GM12864 (cell line): ENCODE measurements at regions not wholly inside any gene's neighbourhood (a gene's known extent, or its start where the extent isn't known, plus 50 kb on each side); places are given as distances from the start of the nearest gene placed in this dataset.

ENCODE experiments used
- DNase-seq: peaks from one replicate; pipeline ENCODE4 v3.0.0-alpha.2; 2011; ENCODE audit warnings: low read depth
- H3K4me3 ChIP-seq: 2 replicates; pipeline ENCODE4 v1.5.1; 2011; ENCODE audit warnings: mild to moderate bottlenecking, low read depth, low read length, control low read depth
- TF ChIP-seq, protein P1 (sequence below): IDR thresholded peaks from 2 replicates; pipeline ENCODE4 v1.5.1; 2011; ENCODE audit warnings: low read depth, mild to moderate bottlenecking, moderate library complexity, low read length, control low read depth, inconsistent platforms; ENCODE audit errors: missing control alignments

- TF ChIP-seq, protein P1, sequence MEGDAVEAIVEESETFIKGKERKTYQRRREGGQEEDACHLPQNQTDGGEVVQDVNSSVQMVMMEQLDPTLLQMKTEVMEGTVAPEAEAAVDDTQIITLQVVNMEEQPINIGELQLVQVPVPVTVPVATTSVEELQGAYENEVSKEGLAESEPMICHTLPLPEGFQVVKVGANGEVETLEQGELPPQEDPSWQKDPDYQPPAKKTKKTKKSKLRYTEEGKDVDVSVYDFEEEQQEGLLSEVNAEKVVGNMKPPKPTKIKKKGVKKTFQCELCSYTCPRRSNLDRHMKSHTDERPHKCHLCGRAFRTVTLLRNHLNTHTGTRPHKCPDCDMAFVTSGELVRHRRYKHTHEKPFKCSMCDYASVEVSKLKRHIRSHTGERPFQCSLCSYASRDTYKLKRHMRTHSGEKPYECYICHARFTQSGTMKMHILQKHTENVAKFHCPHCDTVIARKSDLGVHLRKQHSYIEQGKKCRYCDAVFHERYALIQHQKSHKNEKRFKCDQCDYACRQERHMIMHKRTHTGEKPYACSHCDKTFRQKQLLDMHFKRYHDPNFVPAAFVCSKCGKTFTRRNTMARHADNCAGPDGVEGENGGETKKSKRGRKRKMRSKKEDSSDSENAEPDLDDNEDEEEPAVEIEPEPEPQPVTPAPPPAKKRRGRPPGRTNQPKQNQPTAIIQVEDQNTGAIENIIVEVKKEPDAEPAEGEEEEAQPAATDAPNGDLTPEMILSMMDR: no peak
- no peak overlapping the region for H3K4me3 ChIP-seq
- DNase-seq: no peak
Measured at GRCh38 chr2:5368263-5368662, 323.9 kb upstream of the SOX11 start.

DNA sequence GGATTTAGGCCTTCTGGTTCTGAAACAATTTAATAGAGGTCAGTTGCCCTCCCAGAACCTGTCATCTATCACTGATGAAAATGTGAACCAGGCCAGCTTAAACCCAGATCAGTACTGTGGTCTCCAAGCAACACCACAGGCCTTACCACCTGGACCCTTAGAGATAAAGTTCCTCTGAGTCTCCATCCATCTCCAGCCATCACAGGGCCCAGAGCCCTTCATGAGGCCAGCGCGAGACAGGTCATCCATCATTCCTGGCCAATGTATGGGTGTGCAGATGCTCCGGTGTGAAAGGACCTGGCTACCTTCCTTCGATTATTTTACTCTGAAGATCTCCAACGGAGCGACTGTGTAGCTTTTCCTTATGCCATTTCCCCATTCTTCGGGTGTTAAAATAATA is 322.7 kb upstream of the SOX11 start:
- TF ChIP-seq, protein P1: no peak
- no peak for DNase-seq
- no peak overlapping the region for H3K4me3 ChIP-seq

GRCh38 chr2:5370158-5370557 is 322.0 kb upstream of the SOX11 start:
- DNase-seq: no peak
- no peak overlapping the region for H3K4me3 ChIP-seq

GRCh38 chr2:5372141-5372540 is 320.0 kb upstream of the SOX11 start:
- DNase-seq: no peak
- TF ChIP-seq, protein P1: no peak
- no peak overlapping the region for H3K4me3 ChIP-seq

More at GRCh38 chr2:5370158-5370557, 322.0 kb upstream of the SOX11 start:
- TF ChIP-seq, protein P1: no peak

DNA sequence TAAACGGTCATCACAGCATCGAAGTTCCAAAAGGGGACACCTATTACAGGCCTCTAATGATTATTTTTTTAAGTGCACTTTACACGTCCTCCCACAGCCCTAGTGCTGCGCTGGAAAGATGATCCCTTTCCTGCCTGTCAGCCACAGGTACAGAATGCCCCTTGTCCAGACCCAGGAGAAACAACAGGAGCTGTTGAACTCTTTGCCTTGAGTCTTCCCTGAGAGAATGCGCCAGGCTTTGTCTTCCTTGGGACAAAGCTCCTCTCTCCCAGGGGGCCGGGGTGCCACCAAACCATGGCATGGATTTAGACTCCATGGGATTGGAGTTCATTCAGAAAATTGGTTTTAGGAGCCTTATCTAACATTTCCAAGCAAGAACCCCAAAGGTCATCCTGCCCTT is 319.0 kb upstream of the SOX11 start:
- no peak for DNase-seq
- TF ChIP-seq, protein P1: no peak
- no peak overlapping the region for H3K4me3 ChIP-seq

- DNase-seq: no peak
- TF ChIP-seq, protein P1: no peak
- H3K4me3 ChIP-seq: no peak overlapping the region
Measured at GRCh38 chr2:5374762-5375161, 317.4 kb upstream of the SOX11 start.

DNA sequence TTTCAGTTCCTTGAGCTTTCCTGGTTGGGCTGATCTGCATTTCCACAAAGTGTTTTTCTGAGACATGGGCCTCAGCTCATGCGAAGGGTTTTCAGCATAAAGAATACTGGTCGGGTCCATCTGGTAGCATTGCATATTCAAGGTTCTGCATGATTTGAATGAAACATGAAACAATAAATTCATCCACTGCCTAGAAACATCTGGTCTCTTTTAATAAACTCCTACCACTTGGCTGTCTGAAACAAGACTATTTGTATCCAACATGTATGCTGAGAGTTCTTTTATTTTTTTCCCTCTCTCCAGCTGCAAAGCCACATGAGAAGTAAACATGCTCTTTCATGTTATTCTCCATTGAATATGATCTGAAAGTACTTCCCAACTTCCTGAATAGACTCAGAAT is 314.9 kb upstream of the SOX11 start:
- TF ChIP-seq, protein P1: no peak
- H3K4me3 ChIP-seq: no peak overlapping the region

More for the DNA sequence above, 314.9 kb upstream of the SOX11 start:
- DNase-seq: no peak
